Prostate gland (tissue), 2 donors: ENCODE measurements at regions not wholly inside any gene's neighbourhood (a gene's known extent, or its start where the extent isn't known, plus 50 kb on each side); places are given as distances from the start of the nearest gene placed in this dataset.

Experiments
- DNase-seq: peaks from one replicate; pipeline ENCODE4 v3.0.0-alpha.2; 2019; ENCODE audit warnings: low spot score
- H3K27ac ChIP-seq, 2 donors: fragments of 200-600 bp; sonication (generic); 2 replicates each; pipeline ENCODE4 v1.5.1; 2017 to 2019
- H3K27me3 ChIP-seq: fragments of 200-600 bp; sonication (generic); replicated peaks from 2 replicates; pipeline ENCODE4 v1.5.1; 2019; ENCODE audit not compliant: insufficient read depth
- H3K36me3 ChIP-seq, 2 donors: fragments of 200-600 bp; sonication (generic); 1 replicate in 1 of 2; 2 replicates in 1 of 2; pipeline versions ENCODE4 v1.5.1 to v1.8.1; 2017 to 2019
- H3K4me1 ChIP-seq: fragments of 200-600 bp; sonication (generic); replicated peaks from 2 replicates; pipeline ENCODE4 v1.5.1; 2019
- H3K4me3 ChIP-seq, 2 donors: fragments of 200-600 bp; sonication (generic); 2 replicates each; pipeline ENCODE4 v1.5.1; 2017 to 2019
- H3K9me3 ChIP-seq: fragments of 200-600 bp; sonication (generic); 2 replicates; pipeline ENCODE4 v1.5.1; 2017
- POLR2A ChIP-seq: fragments of 450-650 bp; IDR thresholded peaks from one replicate; pipeline ENCODE4 v1.6.1; 2016; ENCODE audit warnings: antibody characterized with exemption, mild to moderate bottlenecking
- POLR2AphosphoS5 ChIP-seq: sonication (generic); formaldehyde crosslinking; IDR thresholded peaks from one replicate; pipeline ENCODE4 v1.6.1; 2017; ENCODE audit warnings: antibody characterized with exemption
- WGBS: methylation state at CpG from one replicate; pipeline ENCODE4 v1.1.5; 2018; 5-methylcytosine and 5-hydroxymethylcytosine counted together
- intact Hi-C: fragments of 100-400 bp; cut with DNase I; formaldehyde crosslinking; loops from one replicate; pipeline ENCODE4 v1.14.2; 2022
- TF ChIP-seq, protein P1 (sequence below), 4 experiments: fragments of 200-600 bp in 2 of 4; fragments of 450-650 bp in 2 of 4; sonication (generic) in 2 of 4; IDR thresholded peaks; 1 replicate in 3 of 4; 2 replicates in 1 of 4; pipeline ENCODE4 v1.5.1; 2016 to 2019; ENCODE audit warnings: antibody characterized with exemption in 4 of 4, mild to moderate bottlenecking in 2 of 4, moderate library complexity in 2 of 4

DNA sequence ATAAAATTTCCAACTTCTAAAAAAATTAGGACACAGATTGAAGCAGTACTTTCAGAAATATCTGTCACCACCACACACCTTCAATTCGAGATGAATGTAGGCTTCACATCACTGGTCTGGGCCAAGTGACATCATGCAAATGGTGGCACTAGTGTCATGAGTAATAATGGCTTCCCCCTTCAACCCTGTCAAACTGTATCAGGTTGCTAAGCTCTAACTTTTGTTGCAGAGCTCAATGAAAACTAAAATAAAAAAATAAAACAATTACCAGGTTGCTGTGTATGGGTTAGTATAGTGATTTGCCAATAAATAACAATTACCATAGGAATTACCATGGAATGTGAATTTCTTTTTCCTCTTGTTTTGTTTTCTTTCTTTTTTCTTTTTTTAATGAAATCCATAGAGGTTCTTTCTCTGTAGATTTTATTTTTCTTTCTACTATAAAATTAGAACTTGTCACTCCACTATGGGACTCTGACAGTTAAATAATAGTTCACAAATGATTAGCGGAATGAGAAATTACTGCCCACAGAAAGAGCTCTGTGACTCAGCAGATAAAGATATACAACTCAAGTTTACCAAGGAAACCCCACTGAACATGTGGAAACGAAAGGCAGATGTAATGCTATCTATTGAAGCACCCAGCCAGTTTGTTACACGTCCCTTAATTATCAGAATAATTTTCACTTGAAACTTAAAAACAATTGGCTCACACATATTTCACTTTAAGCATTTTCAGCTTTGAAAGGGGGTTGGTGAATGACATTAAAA, 783.8 kb upstream of the WWC1 start:
- TF ChIP-seq POLR2AphosphoS5, result no peak
- TF ChIP-seq, protein P1, sequence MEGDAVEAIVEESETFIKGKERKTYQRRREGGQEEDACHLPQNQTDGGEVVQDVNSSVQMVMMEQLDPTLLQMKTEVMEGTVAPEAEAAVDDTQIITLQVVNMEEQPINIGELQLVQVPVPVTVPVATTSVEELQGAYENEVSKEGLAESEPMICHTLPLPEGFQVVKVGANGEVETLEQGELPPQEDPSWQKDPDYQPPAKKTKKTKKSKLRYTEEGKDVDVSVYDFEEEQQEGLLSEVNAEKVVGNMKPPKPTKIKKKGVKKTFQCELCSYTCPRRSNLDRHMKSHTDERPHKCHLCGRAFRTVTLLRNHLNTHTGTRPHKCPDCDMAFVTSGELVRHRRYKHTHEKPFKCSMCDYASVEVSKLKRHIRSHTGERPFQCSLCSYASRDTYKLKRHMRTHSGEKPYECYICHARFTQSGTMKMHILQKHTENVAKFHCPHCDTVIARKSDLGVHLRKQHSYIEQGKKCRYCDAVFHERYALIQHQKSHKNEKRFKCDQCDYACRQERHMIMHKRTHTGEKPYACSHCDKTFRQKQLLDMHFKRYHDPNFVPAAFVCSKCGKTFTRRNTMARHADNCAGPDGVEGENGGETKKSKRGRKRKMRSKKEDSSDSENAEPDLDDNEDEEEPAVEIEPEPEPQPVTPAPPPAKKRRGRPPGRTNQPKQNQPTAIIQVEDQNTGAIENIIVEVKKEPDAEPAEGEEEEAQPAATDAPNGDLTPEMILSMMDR (IDR thresholded peaks at IDR 0.05), result no peak
- TF ChIP-seq POLR2A, result no peak
- Histone ChIP-seq H3K27me3 (no peaks in the 10 kb centered on the region), H3K4me3 (no peak overlapping the region), H3K9me3 (no peaks in the 10 kb centered on the region), H3K27ac (no peak overlapping the region), H3K36me3 (no peaks in the 10 kb centered on the region), H3K4me1 (no peaks in the 10 kb centered on the region)
- no peak for DNase-seq
- intact Hi-C loops, result no loop called here
- 82% methylated on average over 4 of the region's 4 CpGs for WGBS

DNA sequence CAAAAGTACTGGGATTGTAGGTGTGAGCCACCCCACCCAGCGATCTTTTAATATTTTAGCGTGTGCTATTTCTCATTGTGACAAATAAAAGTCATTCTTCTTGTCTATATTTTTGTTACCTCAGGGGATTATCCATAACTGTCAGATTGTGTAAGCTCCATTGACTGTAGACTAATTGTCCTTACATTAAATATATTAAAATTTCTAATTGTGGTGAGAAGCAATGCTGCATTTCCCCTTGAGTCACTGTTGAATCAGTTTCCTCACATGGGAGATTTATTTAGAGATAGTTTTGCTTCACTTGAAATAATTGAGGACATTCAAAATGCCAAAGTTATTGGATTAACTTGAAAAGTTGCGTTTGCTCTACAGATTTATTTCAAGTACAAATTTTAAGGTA, 782.4 kb upstream of the WWC1 start:
- no peak overlapping the region for H3K4me3 ChIP-seq
- no peaks in the 10 kb centered on the region for H3K36me3 ChIP-seq
- DNase-seq, result no peak
- H3K27ac ChIP-seq, result no peak overlapping the region
- H3K27me3 ChIP-seq, result no peaks in the 10 kb centered on the region
- intact Hi-C loops, result no loop called here
- H3K4me1 ChIP-seq, result no peaks in the 10 kb centered on the region
- no peak for TF ChIP-seq POLR2A
- TF ChIP-seq POLR2AphosphoS5, result no peak
- TF ChIP-seq, protein P1 (IDR thresholded peaks at IDR 0.05), result no peak
- no peaks in the 10 kb centered on the region for H3K9me3 ChIP-seq
- WGBS, result 88% methylated on average over 3 of the region's 3 CpGs

DNA sequence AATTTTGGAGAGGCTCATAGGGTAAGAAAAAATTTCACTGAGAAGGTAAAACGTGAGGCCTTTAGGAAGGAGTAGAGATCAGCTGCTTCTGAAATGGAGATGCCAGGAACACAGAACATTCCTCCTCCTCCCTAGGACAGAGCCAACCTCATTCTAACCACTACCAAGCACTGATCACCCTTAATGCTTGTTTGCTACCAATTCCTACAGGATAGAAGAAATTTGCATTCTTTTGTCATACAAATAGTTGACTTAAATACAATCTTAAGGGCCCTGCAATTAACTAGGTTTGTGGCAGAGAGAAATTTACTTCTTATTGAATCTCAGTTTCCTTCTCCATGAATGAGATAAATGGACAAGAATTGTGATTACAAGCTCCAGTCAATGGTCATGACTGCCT, 780.2 kb upstream of the WWC1 start:
- no peak for TF ChIP-seq POLR2A
- TF ChIP-seq, protein P1 (IDR thresholded peaks at IDR 0.05), result no peak
- TF ChIP-seq POLR2AphosphoS5, result no peak
- intact Hi-C loops, result no loop called here
- DNase-seq, result no peak
- Histone ChIP-seq H3K4me1 (no peaks in the 10 kb centered on the region), H3K4me3 (no peak overlapping the region), H3K36me3 (no peaks in the 10 kb centered on the region), H3K27ac (no peak overlapping the region), H3K27me3 (no peaks in the 10 kb centered on the region), H3K9me3 (no peaks in the 10 kb centered on the region)
- 78% methylated on average over 1 of the region's 1 CpG for WGBS

DNA sequence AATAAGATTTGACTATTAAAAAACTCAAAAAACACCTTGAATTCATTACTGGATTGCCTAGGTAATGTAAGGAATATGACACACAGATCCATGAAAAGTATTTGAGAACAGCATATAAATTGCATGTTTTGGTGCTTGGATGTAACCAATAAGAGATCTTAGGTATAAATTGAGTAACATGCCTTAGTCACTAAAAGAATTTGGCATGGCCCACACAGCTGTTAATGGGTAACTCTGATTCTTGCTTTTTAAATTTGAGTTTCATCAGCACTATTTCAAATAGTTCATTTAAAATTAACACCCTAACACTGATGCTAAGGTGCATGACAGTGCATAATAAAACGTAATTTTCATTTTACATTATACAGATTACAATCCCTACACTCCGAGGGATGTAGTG, 779.3 kb upstream of the WWC1 start:
- Histone ChIP-seq H3K4me1 (no peaks in the 10 kb centered on the region), H3K9me3 (no peaks in the 10 kb centered on the region), H3K36me3 (no peaks in the 10 kb centered on the region), H3K4me3 (no peak overlapping the region), H3K27ac (no peak overlapping the region), H3K27me3 (no peaks in the 10 kb centered on the region)
- WGBS, result 56% methylated on average over 2 of the region's 2 CpGs
- TF ChIP-seq POLR2AphosphoS5 (no peak), POLR2A (no peak)
- TF ChIP-seq, protein P1 (IDR thresholded peaks at IDR 0.05), result no peak
- intact Hi-C loops, result no loop called here
- DNase-seq, result no peak

DNA sequence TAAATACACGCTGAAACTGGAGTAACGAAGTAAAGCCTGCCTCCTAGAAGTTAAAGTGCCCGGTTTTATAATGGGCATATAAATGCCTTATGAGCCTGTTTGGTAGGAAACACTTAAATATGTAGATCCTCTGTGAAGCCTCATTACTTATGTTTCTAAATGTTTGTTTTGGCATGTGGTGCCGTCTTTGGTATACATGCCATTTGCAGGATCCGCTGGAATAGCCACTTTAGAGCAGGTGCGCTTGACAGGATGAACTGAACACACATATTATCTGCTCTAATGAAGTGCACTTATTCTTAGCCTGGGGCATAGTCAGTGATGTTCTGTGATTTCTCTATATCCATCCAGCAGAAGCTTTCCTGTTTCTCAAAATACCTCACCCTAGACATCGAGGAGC, 778.1 kb upstream of the WWC1 start:
- WGBS, result 23% methylated on average over 7 of the region's 7 CpGs
- intact Hi-C loops, result no loop called here
- no peaks in the 10 kb centered on the region for H3K9me3 ChIP-seq

More for the DNA sequence above, 778.1 kb upstream of the WWC1 start:
- Histone ChIP-seq H3K27ac (no peak overlapping the region), H3K27me3 (no peaks in the 10 kb centered on the region), H3K4me1 (no peaks in the 10 kb centered on the region), H3K36me3 (no peaks in the 10 kb centered on the region), H3K4me3 (no peak overlapping the region)
- DNase-seq, result no peak
- TF ChIP-seq, protein P1 (IDR thresholded peaks at IDR 0.05), result no peak
- TF ChIP-seq POLR2AphosphoS5 (no peak), POLR2A (no peak)
